OCI-LY7 (cell line): ENCODE measurements at regions not wholly inside any gene's neighbourhood (a gene's known extent, or its start where the extent isn't known, plus 50 kb on each side); places are given as distances from the start of the nearest gene placed in this dataset.

Experiments used
- BruUV-seq: library from RNA; stranded (reverse); fragments of 400-500 nt; replicated peaks from 2 replicates; lab custom pipeline; 2021; lab: Mats Ljungman, UMichigan
- CTCF ChIA-PET: fragments of 300-600 bp; sonication (Branson Sonifier 250); formaldehyde crosslinking; loops from one replicate; lab custom pipeline; 2022; ENCODE audit warnings: antibody characterized with exemption; ENCODE audit not compliant: unreplicated experiment; lab: Charles Lee
- POLR2A ChIA-PET: fragments of 300-600 bp; sonication (Branson Sonifier 250); formaldehyde crosslinking; loops from one replicate; lab custom pipeline; 2022; ENCODE audit warnings: antibody characterized with exemption; lab: Charles Lee
- DNase-seq: peaks from one replicate; pipeline ENCODE4 v3.0.0-alpha.2; 2015; ENCODE audit warnings: low spot score
- H2AFZ ChIP-seq: fragments of 200-600 bp; sonication (generic), shearing (Covaris generic); 2 replicates; pipeline ENCODE4 v1.6.1; 2014; ENCODE audit warnings: mild to moderate bottlenecking, antibody characterized with exemption, low read length, moderate library complexity
- H3K27ac ChIP-seq: fragments of 200-600 bp; sonication (generic); 2 replicates; pipeline ENCODE4 v1.5.1; 2014; ENCODE audit warnings: mixed run types, low read depth, mild to moderate bottlenecking, moderate library complexity, low read length, inconsistent platforms; ENCODE audit not compliant: poor library complexity, severe bottlenecking
- H3K36me3 ChIP-seq: fragments of 200-600 bp; sonication (generic); 2 replicates; pipeline ENCODE4 v1.6.1; 2014; ENCODE audit warnings: mild to moderate bottlenecking, antibody characterized with exemption, low read length, moderate library complexity, mixed read lengths; ENCODE audit not compliant: insufficient read depth
- H3K4me1 ChIP-seq: fragments of 200-600 bp; sonication (generic); 2 replicates; pipeline ENCODE4 v1.5.1; 2014; ENCODE audit warnings: mild to moderate bottlenecking, low read length; ENCODE audit not compliant: insufficient read depth, poor library complexity, severe bottlenecking
- H3K4me2 ChIP-seq: fragments of 200-600 bp; sonication (generic); 2 replicates; pipeline ENCODE4 v1.6.1; 2014; ENCODE audit warnings: mild to moderate bottlenecking, low read length
- H3K4me3 ChIP-seq: fragments of 200-600 bp; sonication (generic); 2 replicates; pipeline ENCODE4 v1.5.1; 2014; ENCODE audit warnings: mild to moderate bottlenecking, low read depth, low read length; ENCODE audit not compliant: poor library complexity, severe bottlenecking
- H3K79me2 ChIP-seq: fragments of 200-600 bp; sonication (generic); 2 replicates; pipeline ENCODE4 v1.6.1; 2016; ENCODE audit warnings: low read depth, mild to moderate bottlenecking, low read length, moderate library complexity, mixed read lengths; ENCODE audit not compliant: insufficient read depth
- H3K9me2 ChIP-seq: fragments of 200-600 bp; sonication (generic); 2 replicates; pipeline ENCODE4 v1.6.1; 2016; ENCODE audit warnings: mild to moderate bottlenecking, low read length, mixed read lengths; ENCODE audit not compliant: insufficient read depth
- H3K9me3 ChIP-seq: fragments of 200-600 bp; sonication (generic); 2 replicates; pipeline ENCODE4 v1.6.1; 2014; ENCODE audit warnings: mild to moderate bottlenecking, mixed run types, low read length, mixed read lengths
- H4K20me1 ChIP-seq: fragments of 200-600 bp; sonication (generic); 2 replicates; pipeline ENCODE4 v1.6.1; 2014; ENCODE audit warnings: mild to moderate bottlenecking, antibody characterized with exemption, low read length, moderate library complexity, mixed read lengths; ENCODE audit not compliant: insufficient read depth
- EZH2phosphoT487 ChIP-seq: fragments of 200-600 bp; sonication (generic); IDR thresholded peaks from 2 replicates; pipeline ENCODE4 v1.6.1; 2018; ENCODE audit warnings: low read depth, borderline replicate concordance, mild to moderate bottlenecking, mixed run types, antibody characterized with exemption, low read length, moderate library complexity, mixed read lengths
- intact Hi-C: fragments of 100-400 bp; cut with micrococcal nuclease; formaldehyde crosslinking; loops from one replicate; pipeline ENCODE4 v1.10.0; 2022; ENCODE audit not compliant: unreplicated experiment
- TF ChIP-seq, protein P1 (sequence below): fragments of 200-600 bp; sonication (generic); conservative IDR thresholded peaks from 2 replicates; pipeline ENCODE4 v1.5.1; 2014; ENCODE audit warnings: mild to moderate bottlenecking, antibody characterized with exemption, low read length, moderate library complexity, mixed read lengths

GRCh38 chr6:140732991-140733390 lies 1358.5 kb upstream of the CITED2 start:
- no peak overlapping the region for H3K27ac ChIP-seq

GRCh38 chr6:140732155-140732554 lies 1357.7 kb upstream of the CITED2 start:
- Histone ChIP-seq H2AFZ (no peak overlapping the region), H3K9me3 (peaks cover 10% of the 10 kb centered on the region; the same call in 1 of the 2 replicates), H3K4me2 (no peak overlapping the region), H3K9me2 (no peaks in the 10 kb centered on the region), H3K79me2 (no peaks in the 10 kb centered on the region), H4K20me1 (no peaks in the 10 kb centered on the region), H3K27ac (no peak overlapping the region), H3K36me3 (no peaks in the 10 kb centered on the region; the same call in 1 of the 2 replicates), H3K4me1 (no peaks in the 10 kb centered on the region), H3K4me3 (no peak overlapping the region)
- DNase-seq, result no peak
- ChIA-PET CTCF (no interaction called here), POLR2A (no interaction called here)
- BruUV-seq, result no TSS peak
- intact Hi-C loops, result no loop called here
- no peak for TF ChIP-seq EZH2phosphoT487
- TF ChIP-seq, protein P1, sequence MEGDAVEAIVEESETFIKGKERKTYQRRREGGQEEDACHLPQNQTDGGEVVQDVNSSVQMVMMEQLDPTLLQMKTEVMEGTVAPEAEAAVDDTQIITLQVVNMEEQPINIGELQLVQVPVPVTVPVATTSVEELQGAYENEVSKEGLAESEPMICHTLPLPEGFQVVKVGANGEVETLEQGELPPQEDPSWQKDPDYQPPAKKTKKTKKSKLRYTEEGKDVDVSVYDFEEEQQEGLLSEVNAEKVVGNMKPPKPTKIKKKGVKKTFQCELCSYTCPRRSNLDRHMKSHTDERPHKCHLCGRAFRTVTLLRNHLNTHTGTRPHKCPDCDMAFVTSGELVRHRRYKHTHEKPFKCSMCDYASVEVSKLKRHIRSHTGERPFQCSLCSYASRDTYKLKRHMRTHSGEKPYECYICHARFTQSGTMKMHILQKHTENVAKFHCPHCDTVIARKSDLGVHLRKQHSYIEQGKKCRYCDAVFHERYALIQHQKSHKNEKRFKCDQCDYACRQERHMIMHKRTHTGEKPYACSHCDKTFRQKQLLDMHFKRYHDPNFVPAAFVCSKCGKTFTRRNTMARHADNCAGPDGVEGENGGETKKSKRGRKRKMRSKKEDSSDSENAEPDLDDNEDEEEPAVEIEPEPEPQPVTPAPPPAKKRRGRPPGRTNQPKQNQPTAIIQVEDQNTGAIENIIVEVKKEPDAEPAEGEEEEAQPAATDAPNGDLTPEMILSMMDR, result no peak

More at GRCh38 chr6:140732991-140733390, 1358.5 kb upstream of the CITED2 start:
- intact Hi-C loops, result no loop called here
- H3K4me2 ChIP-seq, result no peak overlapping the region
- TF ChIP-seq EZH2phosphoT487, result no peak
- no peaks in the 10 kb centered on the region for H3K79me2 ChIP-seq
- ChIA-PET POLR2A (no interaction called here), CTCF (no interaction called here)
- H4K20me1 ChIP-seq, result no peaks in the 10 kb centered on the region
- DNase-seq, result no peak
- no peak overlapping the region for H3K4me3 ChIP-seq
- BruUV-seq, result no TSS peak
- 0 out of 2 replicates have a peak, but pooled peaks cover 4% of the 10 kb centered on the region for H3K9me3 ChIP-seq
- no peak overlapping the region for H2AFZ ChIP-seq
- no peaks in the 10 kb centered on the region; the same call in 1 of the 2 replicates for H3K36me3 ChIP-seq
- no peaks in the 10 kb centered on the region for H3K9me2 ChIP-seq
- no peaks in the 10 kb centered on the region for H3K4me1 ChIP-seq

- no peaks in the 10 kb centered on the region; the same call in 1 of the 2 replicates for H3K36me3 ChIP-seq
- H3K4me3 ChIP-seq, result no peak overlapping the region
- H3K4me2 ChIP-seq, result no peak overlapping the region
- no peaks in the 10 kb centered on the region for H3K79me2 ChIP-seq
- POLR2A ChIA-PET, result no interaction called here
- peaks cover 4% of the 10 kb centered on the region for H3K4me1 ChIP-seq
- TF ChIP-seq EZH2phosphoT487, result no peak
- TF ChIP-seq, protein P1, result no peak
- H3K9me2 ChIP-seq, result no peaks in the 10 kb centered on the region
- DNase-seq, result no peak
- CTCF ChIA-PET, result no interaction called here
- peaks cover 10% of the 10 kb centered on the region; the same call in 1 of the 2 replicates for H3K9me3 ChIP-seq
- no peak overlapping the region for H2AFZ ChIP-seq
- H3K27ac ChIP-seq, result no peak overlapping the region
- H4K20me1 ChIP-seq, result no peaks in the 10 kb centered on the region
- intact Hi-C loops, result no loop called here
- no TSS peak for BruUV-seq
Observed at GRCh38 chr6:140731741-140732140, 1357.3 kb upstream of the CITED2 start.
